Glutamatergic neuron (in vitro differentiated cells): ENCODE measurements at regions not wholly inside any gene's neighbourhood (a gene's known extent, or its start where the extent isn't known, plus 50 kb on each side); places are given as distances from the start of the nearest gene placed in this dataset.

ENCODE experiments used
- DNase-seq: peaks from one replicate; pipeline ENCODE4 v3.0.0; 2022
- H3K27ac Mint-ChIP-seq: one replicate; pipeline ENCODE4 v1.8.0; 2020; ENCODE audit warnings: mild to moderate bottlenecking, mixed read lengths, inconsistent platforms; ENCODE audit not compliant: unreplicated experiment
- H3K27me3 Mint-ChIP-seq: one replicate; pipeline ENCODE4 v1.8.0; 2020; ENCODE audit warnings: mild to moderate bottlenecking, moderate library complexity, mixed read lengths, inconsistent platforms; ENCODE audit not compliant: unreplicated experiment
- H3K36me3 Mint-ChIP-seq: one replicate; pipeline ENCODE4 v1.8.0; 2020; ENCODE audit warnings: mild to moderate bottlenecking, mixed read lengths, inconsistent platforms; ENCODE audit not compliant: unreplicated experiment
- H3K4me1 Mint-ChIP-seq: one replicate; pipeline ENCODE4 v1.8.0; 2020; ENCODE audit warnings: mild to moderate bottlenecking, low read depth, mixed read lengths, inconsistent platforms; ENCODE audit not compliant: unreplicated experiment
- H3K4me3 Mint-ChIP-seq: one replicate; pipeline ENCODE4 v1.8.0; 2020; ENCODE audit warnings: mild to moderate bottlenecking, mixed read lengths, inconsistent platforms; ENCODE audit not compliant: unreplicated experiment
- H3K9me3 Mint-ChIP-seq: one replicate; pipeline ENCODE4 v1.8.0; 2020; ENCODE audit warnings: mild to moderate bottlenecking, moderate library complexity, mixed read lengths, inconsistent platforms; ENCODE audit not compliant: unreplicated experiment
- TF ChIP-seq, protein P1 (sequence below): fragments of 200-600 bp; sonication (generic); IDR thresholded peaks from one replicate; pipeline ENCODE4 v1.5.0; 2021; ENCODE audit not compliant: partially characterized antibody, unreplicated experiment

DNA sequence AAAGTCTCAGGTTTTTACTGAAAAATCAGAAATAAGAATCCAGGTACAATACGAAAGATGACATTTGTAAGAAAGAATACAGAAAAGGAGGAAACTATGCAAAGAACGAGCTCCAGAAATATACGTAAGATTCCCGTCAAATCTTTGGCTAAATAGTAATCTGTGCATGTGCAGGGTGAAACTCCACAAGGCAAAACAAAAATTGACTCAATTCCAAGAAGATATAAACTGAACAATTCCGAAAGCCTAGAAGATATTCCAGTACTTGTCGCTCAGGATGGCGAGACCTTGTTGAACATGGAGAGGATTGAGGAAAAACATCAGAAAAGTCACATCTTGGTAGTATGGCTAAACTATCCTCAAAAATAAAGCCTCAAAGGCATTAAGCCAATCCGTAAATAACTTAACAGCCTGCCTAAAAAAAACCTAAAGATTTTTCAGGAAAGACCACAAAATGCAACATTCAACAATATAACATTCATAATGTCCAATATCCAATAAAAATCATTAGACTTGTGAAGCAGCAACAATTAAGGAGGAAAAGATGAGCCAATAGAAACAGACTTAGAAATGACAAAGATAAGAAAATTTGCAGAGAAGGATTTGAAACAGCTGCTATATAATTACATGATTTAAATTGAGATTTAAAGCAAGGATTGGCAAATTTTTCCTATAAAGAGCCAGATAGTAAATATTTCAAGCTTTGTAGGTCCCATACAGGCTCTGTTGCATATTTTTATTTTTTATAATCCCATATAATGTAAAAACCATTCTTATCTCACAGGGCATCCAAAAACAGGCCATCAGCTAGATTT, 166.4 kb upstream of the UBASH3B start:
- no peak for DNase-seq
- TF ChIP-seq, protein P1, sequence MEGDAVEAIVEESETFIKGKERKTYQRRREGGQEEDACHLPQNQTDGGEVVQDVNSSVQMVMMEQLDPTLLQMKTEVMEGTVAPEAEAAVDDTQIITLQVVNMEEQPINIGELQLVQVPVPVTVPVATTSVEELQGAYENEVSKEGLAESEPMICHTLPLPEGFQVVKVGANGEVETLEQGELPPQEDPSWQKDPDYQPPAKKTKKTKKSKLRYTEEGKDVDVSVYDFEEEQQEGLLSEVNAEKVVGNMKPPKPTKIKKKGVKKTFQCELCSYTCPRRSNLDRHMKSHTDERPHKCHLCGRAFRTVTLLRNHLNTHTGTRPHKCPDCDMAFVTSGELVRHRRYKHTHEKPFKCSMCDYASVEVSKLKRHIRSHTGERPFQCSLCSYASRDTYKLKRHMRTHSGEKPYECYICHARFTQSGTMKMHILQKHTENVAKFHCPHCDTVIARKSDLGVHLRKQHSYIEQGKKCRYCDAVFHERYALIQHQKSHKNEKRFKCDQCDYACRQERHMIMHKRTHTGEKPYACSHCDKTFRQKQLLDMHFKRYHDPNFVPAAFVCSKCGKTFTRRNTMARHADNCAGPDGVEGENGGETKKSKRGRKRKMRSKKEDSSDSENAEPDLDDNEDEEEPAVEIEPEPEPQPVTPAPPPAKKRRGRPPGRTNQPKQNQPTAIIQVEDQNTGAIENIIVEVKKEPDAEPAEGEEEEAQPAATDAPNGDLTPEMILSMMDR: no peak
- no peak overlapping the region for H3K27ac Mint-ChIP-seq
- no peaks in the 10 kb centered on the region for H3K36me3 Mint-ChIP-seq
- H3K4me1 Mint-ChIP-seq: no peaks in the 10 kb centered on the region
- no peak overlapping the region for H3K4me3 Mint-ChIP-seq
- H3K27me3 Mint-ChIP-seq: no peaks in the 10 kb centered on the region
- no peaks in the 10 kb centered on the region for H3K9me3 Mint-ChIP-seq

DNA sequence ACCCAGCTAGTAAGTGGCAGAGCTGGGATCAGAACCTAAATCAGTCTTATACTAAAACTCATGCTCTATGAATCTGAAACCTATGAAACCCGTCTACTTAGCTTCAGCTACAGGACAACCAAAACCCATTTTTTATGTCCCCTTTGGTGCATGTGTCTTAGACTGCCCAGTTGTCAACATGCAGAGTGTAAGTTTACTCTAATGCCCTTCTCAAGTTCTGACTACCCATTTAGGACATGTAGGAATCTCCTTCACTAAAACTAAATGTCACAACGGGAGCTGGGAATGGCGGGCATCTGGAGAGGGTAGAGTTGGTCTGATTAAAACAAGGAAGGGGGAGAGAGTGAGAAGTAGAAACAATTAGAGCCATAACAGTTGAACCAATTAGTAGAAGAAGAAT, 167.9 kb upstream of the UBASH3B start:
- Mint-ChIP-seq H3K27me3 (no peaks in the 10 kb centered on the region), H3K36me3 (peaks cover 7% of the 10 kb centered on the region), H3K4me3 (no peak overlapping the region), H3K4me1 (no peaks in the 10 kb centered on the region), H3K27ac (no peak overlapping the region), H3K9me3 (no peaks in the 10 kb centered on the region)
- TF ChIP-seq, protein P1: no peak
- DNase-seq: no peak

DNA sequence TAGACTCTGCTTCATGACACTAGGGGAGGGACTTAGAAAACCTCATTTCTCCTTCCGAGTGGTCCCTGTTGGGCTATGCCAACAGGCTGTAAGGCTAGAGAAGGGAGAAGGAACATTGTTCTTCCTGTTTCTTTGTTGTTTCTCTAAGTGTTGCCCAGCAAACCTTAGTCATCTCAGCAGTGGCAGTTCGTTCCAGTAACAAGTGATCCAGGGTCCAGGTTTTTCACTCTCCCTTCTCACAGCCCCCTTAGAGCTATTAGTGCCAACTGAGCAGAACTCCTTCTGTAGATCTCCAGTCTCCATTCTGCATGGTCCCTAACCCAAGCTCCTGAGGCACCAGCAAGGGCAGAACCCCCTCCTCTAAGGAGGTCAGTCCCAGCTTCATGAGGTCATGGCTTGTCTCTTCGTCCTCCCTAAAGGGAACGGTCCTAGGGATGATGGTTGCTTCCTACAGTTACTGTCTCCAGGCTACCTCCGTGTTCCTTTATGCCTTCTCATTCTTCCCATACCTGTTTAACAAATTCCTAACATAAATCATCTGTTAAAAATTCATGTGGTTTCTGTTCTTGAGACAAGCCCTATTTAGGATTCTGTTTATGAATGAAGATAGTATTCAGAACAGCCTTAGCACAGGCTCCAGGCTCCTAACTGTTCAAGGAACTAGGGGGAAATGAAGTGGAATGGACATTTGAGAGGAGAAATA, 168.6 kb upstream of the UBASH3B start:
- DNase-seq: no peak
- H3K27ac Mint-ChIP-seq: no peak overlapping the region
- no peak overlapping the region for H3K4me3 Mint-ChIP-seq
- no peaks in the 10 kb centered on the region for H3K27me3 Mint-ChIP-seq
- peaks cover 2% of the 10 kb centered on the region for H3K9me3 Mint-ChIP-seq
- TF ChIP-seq, protein P1: no peak
- no peaks in the 10 kb centered on the region for H3K4me1 Mint-ChIP-seq
- H3K36me3 Mint-ChIP-seq: peaks cover 7% of the 10 kb centered on the region

DNA sequence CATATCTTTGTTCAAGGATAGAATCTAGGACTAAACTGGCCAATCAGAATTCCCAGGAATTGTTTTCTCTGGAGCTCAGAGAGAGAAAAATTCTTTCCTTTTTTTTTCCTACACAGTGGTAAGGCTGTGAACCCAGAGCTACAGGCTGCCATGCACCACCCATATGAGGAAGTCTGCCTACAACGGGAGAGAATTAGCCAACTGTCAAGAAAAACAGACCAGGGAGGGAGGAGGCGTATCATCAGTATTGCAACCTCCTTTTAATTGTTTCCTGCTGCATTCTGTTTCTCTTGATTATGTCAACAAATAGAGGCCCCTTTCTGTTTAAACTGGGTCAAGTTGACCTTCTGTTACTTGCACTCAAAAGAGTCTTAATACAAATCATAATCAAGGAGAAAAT, 176.5 kb upstream of the UBASH3B start:
- Mint-ChIP-seq H3K27ac (no peak overlapping the region), H3K36me3 (peaks cover 7% of the 10 kb centered on the region), H3K9me3 (peaks cover 2% of the 10 kb centered on the region), H3K4me1 (no peaks in the 10 kb centered on the region), H3K27me3 (no peaks in the 10 kb centered on the region), H3K4me3 (no peak overlapping the region)
- DNase-seq: no peak
- TF ChIP-seq, protein P1: no peak

DNA sequence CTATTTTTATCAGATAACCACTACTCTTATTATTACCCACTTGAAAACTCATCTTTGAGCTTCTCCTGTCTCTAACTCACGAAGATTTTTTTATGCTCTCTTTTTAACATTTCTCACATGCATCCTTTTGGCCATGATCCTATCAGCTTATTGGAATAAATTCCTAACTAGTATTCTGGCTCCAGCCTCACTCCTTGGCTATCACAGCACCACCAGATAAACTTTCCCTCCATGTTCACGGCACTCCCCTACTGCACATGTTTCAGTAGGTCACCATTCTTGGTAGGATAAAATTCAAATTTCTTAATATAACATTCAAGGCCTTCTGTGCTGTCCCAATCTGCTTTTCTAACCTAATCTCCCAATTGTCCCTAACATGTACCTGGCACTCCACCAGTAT, 186.6 kb upstream of the UBASH3B start:
- H3K36me3 Mint-ChIP-seq: no peaks in the 10 kb centered on the region
- H3K27me3 Mint-ChIP-seq: no peaks in the 10 kb centered on the region
- no peaks in the 10 kb centered on the region for H3K9me3 Mint-ChIP-seq
- no peak overlapping the region for H3K27ac Mint-ChIP-seq
- H3K4me3 Mint-ChIP-seq: no peak overlapping the region
- DNase-seq: no peak
- TF ChIP-seq, protein P1: no peak
- no peaks in the 10 kb centered on the region for H3K4me1 Mint-ChIP-seq
